Mucosa of descending colon (tissue), 3 donors: ENCODE measurements at regions not wholly inside any gene's neighbourhood (a gene's known extent, or its start where the extent isn't known, plus 50 kb on each side); places are given as distances from the start of the nearest gene placed in this dataset.

Source experiments
- ATAC-seq: fragments of 200-7000 bp; cut with Tn5 transposase; one replicate; pipeline ENCODE4 v1.9.1; 2020; ENCODE audit warnings: mild to moderate bottlenecking, moderate library complexity
- DNase-seq, 3 donors: peaks; one replicate each; pipeline ENCODE4 v3.0.0-alpha.2; 2020
- H3K36me3 ChIP-seq: fragments of 200-600 bp; one replicate; pipeline ENCODE4 v1.8.0; 2021; ENCODE audit warnings: low read depth, mild to moderate bottlenecking
- H3K4me1 ChIP-seq: fragments of 200-600 bp; one replicate; pipeline ENCODE4 v1.8.0; 2021; ENCODE audit warnings: low read depth, mild to moderate bottlenecking
- H3K4me3 ChIP-seq: fragments of 200-600 bp; one replicate; pipeline ENCODE4 v1.8.0; 2021; ENCODE audit warnings: mild to moderate bottlenecking
- H3K9me3 ChIP-seq: fragments of 200-600 bp; one replicate; pipeline ENCODE4 v1.8.0; 2021; ENCODE audit warnings: mild to moderate bottlenecking
- CTCF ChIP-seq: fragments of 200-600 bp; IDR thresholded peaks from one replicate; pipeline ENCODE4 v1.8.0; 2022; ENCODE audit warnings: antibody characterized with exemption, mild to moderate bottlenecking
- intact Hi-C, 2 donors: fragments of 100-400 bp; cut with DNase I in 1 of 2; cut with micrococcal nuclease in 1 of 2; formaldehyde crosslinking; loops; one replicate each; pipeline versions ENCODE4 v1.11.0 to v1.11.1; 2022; cut with DNase I, micrococcal nuclease
- donor health status: DM: no; HTN: no; CAD: no; lungs with moderate emphysema.
- donor health status: DM: no; HTN: no; CAD: no.
- donor health status: DM: no; HTN: yes; CAD: no.

- Histone ChIP-seq H3K4me3 (no peak overlapping the region), H3K4me1 (no peaks in the 10 kb centered on the region), H3K36me3 (no peaks in the 10 kb centered on the region), H3K9me3 (no peaks in the 10 kb centered on the region)
- no peak for DNase-seq
- intact Hi-C loops, result no loop called here
- ATAC-seq, result no peak
- no peak for TF ChIP-seq CTCF
Measured at GRCh38 chr15:53225781-53226180, 435.6 kb upstream of the ONECUT1 start.

DNA sequence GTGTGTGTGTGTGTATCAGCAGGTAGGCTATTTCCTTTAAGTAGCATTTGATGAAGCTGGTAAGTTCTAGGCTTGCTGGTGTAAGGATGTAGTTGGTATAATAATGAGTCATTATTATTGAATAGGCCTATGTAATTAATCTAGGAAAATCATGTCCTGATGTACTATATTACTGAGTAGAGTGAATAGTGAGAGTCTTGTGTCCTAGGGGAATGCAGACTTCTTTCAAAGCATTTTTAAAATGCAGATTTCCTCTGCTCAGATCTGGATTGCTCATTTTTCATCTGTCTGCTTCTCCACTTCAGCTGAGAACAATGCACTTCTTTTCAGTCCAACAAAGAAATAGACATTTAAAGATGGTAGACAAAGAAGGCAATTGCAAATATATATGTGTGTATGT lies 434.2 kb upstream of the ONECUT1 start:
- Histone ChIP-seq H3K4me3 (no peak overlapping the region), H3K9me3 (no peaks in the 10 kb centered on the region), H3K36me3 (no peaks in the 10 kb centered on the region), H3K4me1 (no peaks in the 10 kb centered on the region)
- ATAC-seq (no peak), DNase-seq (no peak)
- TF ChIP-seq CTCF, result no peak
- intact Hi-C loops, result no loop called here

DNA sequence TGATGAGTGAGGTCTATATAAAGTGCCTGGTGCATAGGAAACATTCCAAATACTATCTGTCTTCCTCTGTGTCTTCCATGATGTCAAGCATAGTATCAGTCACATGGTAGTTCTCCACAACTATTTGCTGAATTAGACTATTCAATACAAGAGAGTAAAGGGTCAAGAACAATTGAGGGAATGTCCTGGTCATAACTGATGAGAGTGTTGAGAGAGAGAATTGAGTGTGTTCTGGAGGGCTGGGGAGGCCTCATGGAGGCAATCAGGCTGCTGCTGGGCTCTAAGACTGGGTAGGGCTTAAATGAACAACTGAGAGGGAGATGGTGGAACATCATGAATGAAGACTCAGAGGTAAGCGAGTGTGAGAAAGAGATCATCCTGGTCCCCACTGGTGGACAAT lies 433.7 kb upstream of the ONECUT1 start:
- no peak for ATAC-seq
- intact Hi-C loops, result no loop called here
- no peak for DNase-seq
- Histone ChIP-seq H3K9me3 (no peaks in the 10 kb centered on the region), H3K4me3 (no peak overlapping the region), H3K36me3 (no peaks in the 10 kb centered on the region), H3K4me1 (no peaks in the 10 kb centered on the region)
- TF ChIP-seq CTCF, result no peak

DNA sequence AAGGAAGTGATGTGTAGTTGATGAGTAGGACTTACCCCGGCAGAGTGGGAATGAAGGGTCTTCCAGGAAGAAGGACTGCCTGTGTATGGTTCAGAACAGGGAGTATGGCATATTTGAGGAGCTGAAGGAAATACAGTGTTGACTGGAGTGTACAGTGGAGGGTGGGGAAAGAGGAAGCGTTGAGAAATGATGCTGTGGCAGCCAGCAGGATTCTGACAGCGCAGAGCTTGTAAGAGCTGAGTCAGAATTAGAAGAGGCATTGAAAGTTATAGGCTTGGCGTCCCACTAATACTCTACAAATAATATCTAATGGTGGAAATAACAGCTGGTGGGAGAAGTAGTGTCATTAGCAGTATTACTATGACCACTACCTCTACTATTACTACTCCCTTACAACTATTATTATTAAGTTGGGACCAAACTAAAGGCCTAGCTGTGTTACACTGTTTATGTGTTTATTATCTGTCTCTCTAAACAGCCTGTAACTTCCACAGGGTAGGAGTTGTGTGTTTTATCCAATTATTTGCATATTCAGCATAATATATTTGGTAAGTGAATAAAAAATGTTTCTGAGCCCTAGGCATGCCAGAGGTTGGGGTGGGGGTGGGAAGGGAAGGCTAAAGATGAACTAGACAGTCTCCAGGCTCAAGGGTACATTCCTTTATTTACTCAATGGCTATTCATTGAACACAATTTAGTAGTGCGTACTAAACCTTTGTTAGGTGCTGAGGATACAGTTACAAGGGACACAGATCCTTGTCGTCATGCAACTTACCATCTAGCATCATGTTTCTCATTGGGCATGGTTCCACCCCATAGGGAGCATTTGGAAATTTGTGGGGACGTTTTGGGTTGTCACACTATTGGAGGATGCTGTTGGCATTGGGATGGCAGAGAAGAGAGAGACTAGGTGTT lies 428.8 kb upstream of the ONECUT1 start:
- no peak for DNase-seq
- ATAC-seq, result no peak
- no peaks in the 10 kb centered on the region for H3K4me1 ChIP-seq
- no peaks in the 10 kb centered on the region for H3K36me3 ChIP-seq
- H3K9me3 ChIP-seq, result no peaks in the 10 kb centered on the region
- H3K4me3 ChIP-seq, result no peak overlapping the region
- intact Hi-C loops, result loop anchor here in 1 of 2 donors (10.0 kb wide), 1 partner anchor 56 kb away; no protein-coding TSS in a partner anchor
- TF ChIP-seq CTCF, result no peak

- H3K36me3 ChIP-seq, result no peaks in the 10 kb centered on the region
- H3K4me3 ChIP-seq, result no peak overlapping the region
- H3K9me3 ChIP-seq, result no peaks in the 10 kb centered on the region
- no peak for TF ChIP-seq CTCF
- intact Hi-C loops, result loop anchor here in 1 of 2 donors (10.0 kb wide), 1 partner anchor 59 kb away; no protein-coding TSS in a partner anchor
- ATAC-seq (no peak), DNase-seq (no peak)
- no peaks in the 10 kb centered on the region for H3K4me1 ChIP-seq
Measured at GRCh38 chr15:53216036-53216435, 425.9 kb upstream of the ONECUT1 start.
